ENCODE measurements at regions not wholly inside any gene's neighbourhood (a gene's known extent, or its start where the extent isn't known, plus 50 kb on each side); places are given as distances from the start of the nearest gene placed in this dataset.

- no peak for TF ChIP-seq POLR2A (IDR thresholded peaks at IDR 0.05; ENCODE audit: low read depth, low read length)
- no peak for TF ChIP-seq POLR2AphosphoS5 (IDR thresholded peaks at IDR 0.05; ENCODE audit: low read depth, low read length)
Measured at GRCh38 chr1:209158851-209159250, 424.7 kb upstream of the CAMK1G start.

Measured in GM12892 (cell line).